Tibial artery (tissue), 4 donors: ENCODE measurements at regions not wholly inside any gene's neighbourhood (a gene's known extent, or its start where the extent isn't known, plus 50 kb on each side); places are given as distances from the start of the nearest gene placed in this dataset.

Source experiments
- DNase-seq, 2 donors: peaks; one replicate each; pipeline ENCODE4 v3.0.0-alpha.2; 2019
- H3K27ac ChIP-seq, 2 donors: fragments of 200-600 bp; sonication (generic) in 1 of 2; 1 replicate in 1 of 2; 2 replicates in 1 of 2; pipeline ENCODE4 v1.5.1; 2018 to 2019; ENCODE audit warnings: mild to moderate bottlenecking in 1 of 2
- H3K27me3 ChIP-seq, 2 donors: fragments of 200-600 bp; sonication (generic) in 1 of 2; one replicate each; pipeline versions ENCODE4 v1.5.1 to v1.6.0; 2016 to 2019
- H3K36me3 ChIP-seq, 3 donors: fragments of 200-600 bp; sonication (generic) in 2 of 3; one replicate each; pipeline ENCODE4 v1.5.1; 2016 to 2019; ENCODE audit warnings: mild to moderate bottlenecking in 2 of 3
- H3K4me1 ChIP-seq, 4 donors: fragments of 200-600 bp; sonication (generic) in 2 of 4; 1 replicate in 3 of 4; 2 replicates in 1 of 4; pipeline ENCODE4 v1.5.1; 2016 to 2019
- H3K4me3 ChIP-seq, 2 donors: fragments of 200-600 bp; sonication (generic) in 1 of 2; 1 replicate in 1 of 2; 2 replicates in 1 of 2; pipeline ENCODE4 v1.5.1; 2018 to 2019; ENCODE audit warnings: mild to moderate bottlenecking in 2 of 2
- H3K9me3 ChIP-seq, 3 donors: fragments of 200-600 bp; sonication (generic) in 1 of 3; one replicate each; pipeline ENCODE4 v1.5.1; 2016 to 2019
- intact Hi-C: fragments of 100-400 bp; cut with DNase I; formaldehyde crosslinking; loops from one replicate; pipeline ENCODE4 v1.15.0; 2023; ENCODE audit warnings: low total_unique reads
- TF ChIP-seq, protein P1 (sequence below), 2 experiments: fragments of 200-600 bp in 1 of 2; fragments of 450-650 bp in 1 of 2; IDR thresholded peaks; one replicate each; pipeline ENCODE4 v1.5.1; 2017 to 2019; ENCODE audit warnings: antibody characterized with exemption in 2 of 2, mild to moderate bottlenecking in 1 of 2, moderate library complexity in 1 of 2

DNA sequence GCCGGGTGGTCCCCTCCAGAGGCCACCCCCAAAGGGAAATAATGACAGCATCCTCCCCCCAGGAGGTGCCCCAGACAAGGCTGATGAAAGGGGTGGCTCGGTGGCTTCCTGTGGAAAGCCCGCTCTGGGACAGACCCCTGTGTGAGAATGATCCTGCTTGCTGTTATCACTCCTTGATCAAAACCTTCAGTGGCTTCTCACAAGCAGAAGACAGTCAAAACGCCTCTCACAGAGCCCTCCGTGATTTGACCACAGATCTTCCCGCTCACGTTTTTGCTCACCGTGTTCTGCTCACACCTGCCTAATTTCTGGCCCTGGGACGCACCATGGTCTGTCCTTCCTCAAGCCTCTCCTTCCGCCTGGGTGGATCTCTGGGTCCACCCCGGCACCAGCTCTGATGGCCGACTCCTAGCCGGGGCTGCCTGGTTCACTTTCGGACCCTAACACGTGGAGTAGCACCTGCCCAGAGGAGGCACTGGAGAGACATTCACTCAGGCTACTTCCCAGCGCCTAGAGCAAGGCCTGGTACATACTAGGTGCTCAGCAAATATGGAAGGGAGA is 210.4 kb downstream of the ANKRD60 start:
- TF ChIP-seq, protein P1, sequence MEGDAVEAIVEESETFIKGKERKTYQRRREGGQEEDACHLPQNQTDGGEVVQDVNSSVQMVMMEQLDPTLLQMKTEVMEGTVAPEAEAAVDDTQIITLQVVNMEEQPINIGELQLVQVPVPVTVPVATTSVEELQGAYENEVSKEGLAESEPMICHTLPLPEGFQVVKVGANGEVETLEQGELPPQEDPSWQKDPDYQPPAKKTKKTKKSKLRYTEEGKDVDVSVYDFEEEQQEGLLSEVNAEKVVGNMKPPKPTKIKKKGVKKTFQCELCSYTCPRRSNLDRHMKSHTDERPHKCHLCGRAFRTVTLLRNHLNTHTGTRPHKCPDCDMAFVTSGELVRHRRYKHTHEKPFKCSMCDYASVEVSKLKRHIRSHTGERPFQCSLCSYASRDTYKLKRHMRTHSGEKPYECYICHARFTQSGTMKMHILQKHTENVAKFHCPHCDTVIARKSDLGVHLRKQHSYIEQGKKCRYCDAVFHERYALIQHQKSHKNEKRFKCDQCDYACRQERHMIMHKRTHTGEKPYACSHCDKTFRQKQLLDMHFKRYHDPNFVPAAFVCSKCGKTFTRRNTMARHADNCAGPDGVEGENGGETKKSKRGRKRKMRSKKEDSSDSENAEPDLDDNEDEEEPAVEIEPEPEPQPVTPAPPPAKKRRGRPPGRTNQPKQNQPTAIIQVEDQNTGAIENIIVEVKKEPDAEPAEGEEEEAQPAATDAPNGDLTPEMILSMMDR (IDR thresholded peaks at IDR 0.05), result no peak

DNA sequence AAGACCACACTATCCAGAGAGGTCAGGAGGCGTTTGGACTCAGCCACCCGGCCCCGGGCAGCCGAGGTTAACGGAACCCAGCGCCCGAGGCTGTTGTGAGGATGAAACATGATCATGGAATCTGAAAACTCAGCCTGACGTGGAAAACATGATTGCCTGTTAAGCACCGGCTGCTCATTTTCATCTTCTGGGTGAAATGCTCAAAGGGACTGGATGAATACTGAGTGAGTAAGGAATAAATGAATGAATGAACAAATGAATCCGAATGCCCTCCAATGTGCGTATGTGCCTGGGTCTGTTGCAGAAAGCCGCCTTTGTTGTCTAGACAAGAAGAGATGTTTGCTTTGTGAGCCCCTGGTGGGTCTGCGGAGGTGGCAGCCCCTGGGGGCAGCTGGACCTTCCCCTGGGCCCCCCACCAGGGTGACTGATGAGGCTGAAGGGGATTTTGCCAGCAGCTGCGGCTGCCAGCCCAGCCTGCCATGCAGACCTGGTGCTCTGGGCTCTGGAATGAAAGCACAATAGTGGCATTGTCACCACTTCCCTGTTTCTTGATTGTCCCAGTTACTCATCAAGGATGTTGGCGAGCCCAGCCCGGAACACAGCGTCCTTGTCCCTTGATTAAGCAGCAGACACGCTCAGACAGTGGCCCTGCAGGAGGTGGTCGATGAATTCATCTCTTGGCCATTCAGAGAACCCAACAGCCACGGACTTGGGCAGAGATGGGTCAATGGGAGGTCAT is 211.1 kb downstream of the ANKRD60 start:
- Histone ChIP-seq H3K36me3 (no peaks in the 10 kb centered on the region), H3K27me3 (no peaks in the 10 kb centered on the region), H3K27ac (peak overlapping the region in 1 of 2 donors; percentile 7), H3K4me3 (no peak overlapping the region), H3K4me1 (peaks cover 0 to 44% (median 29%) of the 10 kb centered on the region in 4 donors), H3K9me3 (no peaks in the 10 kb centered on the region)
- TF ChIP-seq, protein P1 (IDR thresholded peaks at IDR 0.05), result no peak
- intact Hi-C loops, result loop anchor here (10.0 kb wide), 1 partner anchor 167 kb away; no protein-coding TSS in a partner anchor
- peak in 1 of 2 donors; percentile 26 for DNase-seq

More for the DNA sequence above, 210.4 kb downstream of the ANKRD60 start:
- intact Hi-C loops, result loop anchor here (10.0 kb wide), 1 partner anchor 167 kb away; no protein-coding TSS in a partner anchor
- Histone ChIP-seq H3K4me3 (no peak overlapping the region), H3K4me1 (peaks cover 0 to 38% (median 25%) of the 10 kb centered on the region in 4 donors), H3K27ac (peak overlapping the region; percentile 10 to 45), H3K27me3 (no peaks in the 10 kb centered on the region), H3K9me3 (no peaks in the 10 kb centered on the region), H3K36me3 (no peaks in the 10 kb centered on the region)
- peak in 1 of 2 donors; percentile 11 for DNase-seq

DNA sequence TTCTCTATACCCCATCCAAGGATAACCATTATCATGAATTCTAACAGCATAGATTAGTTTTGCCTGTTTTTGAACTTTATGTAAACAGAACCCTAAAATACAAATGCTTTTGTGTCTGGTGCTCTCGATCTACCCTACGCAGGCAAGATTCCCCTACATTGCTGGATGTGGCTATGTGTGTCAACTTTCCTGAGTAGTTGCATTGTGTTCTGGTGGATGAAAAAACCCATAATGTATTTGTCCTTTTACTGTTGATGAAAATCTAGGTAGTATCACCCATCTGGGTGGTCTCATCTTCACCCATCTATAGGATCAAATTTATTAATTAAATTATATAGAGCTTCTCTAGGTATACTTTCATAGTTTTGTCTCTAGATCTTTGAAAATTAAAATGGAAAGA is 211.7 kb downstream of the ANKRD60 start:
- intact Hi-C loops, result loop anchor here (10.0 kb wide), 1 partner anchor 168 kb away; no protein-coding TSS in a partner anchor
- Histone ChIP-seq H3K9me3 (no peaks in the 10 kb centered on the region), H3K4me1 (peaks cover 0 to 48% (median 34%) of the 10 kb centered on the region in 4 donors), H3K27ac (peak overlapping the region in 1 of 2 donors; percentile 7), H3K36me3 (no peaks in the 10 kb centered on the region), H3K27me3 (no peaks in the 10 kb centered on the region), H3K4me3 (no peak overlapping the region)
- TF ChIP-seq, protein P1 (IDR thresholded peaks at IDR 0.05), result no peak
- DNase-seq, result no peak

DNA sequence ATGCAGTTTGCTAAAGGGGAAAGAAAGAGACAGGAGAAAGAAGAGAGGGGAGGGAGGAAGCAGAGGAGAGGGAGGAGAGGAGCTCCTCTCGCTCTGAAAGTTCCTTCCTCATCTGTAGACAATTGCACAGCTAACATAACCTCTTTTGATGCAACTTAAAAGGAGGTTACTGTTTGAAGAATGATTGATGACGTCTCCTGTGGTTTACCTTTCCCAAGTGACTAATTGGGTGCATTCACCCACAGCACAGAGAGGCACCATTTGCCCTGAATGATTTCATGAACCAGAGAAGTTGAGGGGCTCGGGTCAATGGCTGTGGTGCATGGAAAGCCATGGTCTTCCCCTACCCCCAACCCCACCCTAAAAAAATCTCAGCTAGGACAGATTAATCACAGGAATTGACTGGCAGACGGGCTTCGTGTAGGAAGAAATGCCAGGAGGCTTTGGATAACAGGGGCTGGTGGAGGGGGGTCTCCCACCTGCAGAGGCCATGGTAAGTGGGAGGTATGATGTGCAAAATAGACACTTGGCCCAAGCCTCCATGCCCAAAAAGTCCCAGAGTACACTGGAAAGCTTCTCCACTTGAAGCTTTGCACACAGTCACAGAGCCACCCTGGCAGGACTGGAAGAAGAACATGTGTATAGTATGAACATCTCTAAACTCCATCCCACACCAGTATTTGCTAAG is 213.7 kb downstream of the ANKRD60 start:
- Histone ChIP-seq H3K27ac (no peak overlapping the region), H3K27me3 (no peaks in the 10 kb centered on the region), H3K4me1 (peaks cover 0 to 36% (median 19%) of the 10 kb centered on the region in 4 donors), H3K9me3 (no peaks in the 10 kb centered on the region), H3K36me3 (no peaks in the 10 kb centered on the region), H3K4me3 (no peak overlapping the region)
- intact Hi-C loops, result loop anchor here (10.0 kb wide), 1 partner anchor 170 kb away; no protein-coding TSS in a partner anchor
- DNase-seq, result peak in 1 of 2 donors; percentile 5
- TF ChIP-seq, protein P1 (IDR thresholded peaks at IDR 0.05), result no peak

DNA sequence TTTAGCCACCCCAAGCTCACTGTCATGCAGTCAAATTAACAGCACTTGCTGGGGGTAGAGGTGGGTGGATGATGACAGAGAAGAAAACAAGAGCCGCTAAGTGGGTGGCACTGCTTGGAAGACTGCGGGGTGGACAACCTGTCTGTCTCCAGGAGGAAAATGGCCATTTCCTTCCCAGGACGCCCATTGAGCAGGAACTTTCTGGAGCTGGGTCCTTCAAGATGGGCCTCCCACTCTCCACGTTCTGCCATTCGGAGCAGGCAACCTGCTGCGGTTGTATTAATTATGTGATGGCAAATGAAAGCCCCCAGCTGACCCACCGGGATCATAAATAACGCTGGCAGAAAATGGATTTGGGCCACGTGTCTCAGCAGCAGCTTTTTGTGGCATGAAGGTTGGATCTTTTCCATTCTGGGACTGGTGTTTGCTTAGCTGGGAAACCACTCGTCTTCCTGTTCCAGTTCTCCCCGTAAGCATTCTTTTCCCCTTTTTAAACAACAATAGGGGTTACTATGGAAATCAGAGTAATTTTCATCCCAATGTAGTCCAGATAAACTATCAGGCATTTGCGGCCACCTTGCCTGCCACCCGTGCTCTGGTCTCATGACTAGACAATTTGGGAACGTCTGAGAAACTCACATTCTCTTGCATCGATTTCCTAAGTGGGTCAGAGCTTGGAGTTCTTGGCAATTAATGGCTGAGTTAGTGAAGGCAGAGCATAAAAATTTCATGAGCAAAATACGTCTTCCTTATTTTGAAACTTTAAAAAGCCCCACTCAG is 215.5 kb downstream of the ANKRD60 start:
- H3K27ac ChIP-seq, result peak overlapping the region; percentile 40 to 42
- H3K27me3 ChIP-seq, result no peaks in the 10 kb centered on the region
- DNase-seq, result peak in 1 of 2 donors; percentile 18
- TF ChIP-seq, protein P1 (IDR thresholded peaks at IDR 0.05), result no peak
- H3K4me1 ChIP-seq, result peaks cover 0 to 31% (median 23%) of the 10 kb centered on the region in 4 donors
- intact Hi-C loops, result loop anchor here (10.0 kb wide), 1 partner anchor 172 kb away; no protein-coding TSS in a partner anchor
- no peaks in the 10 kb centered on the region for H3K9me3 ChIP-seq
- H3K4me3 ChIP-seq, result no peak overlapping the region
- H3K36me3 ChIP-seq, result no peaks in the 10 kb centered on the region
